ENCODE measurements at regions not wholly inside any gene's neighbourhood (a gene's known extent, or its start where the extent isn't known, plus 50 kb on each side); places are given as distances from the start of the nearest gene placed in this dataset.

DNA sequence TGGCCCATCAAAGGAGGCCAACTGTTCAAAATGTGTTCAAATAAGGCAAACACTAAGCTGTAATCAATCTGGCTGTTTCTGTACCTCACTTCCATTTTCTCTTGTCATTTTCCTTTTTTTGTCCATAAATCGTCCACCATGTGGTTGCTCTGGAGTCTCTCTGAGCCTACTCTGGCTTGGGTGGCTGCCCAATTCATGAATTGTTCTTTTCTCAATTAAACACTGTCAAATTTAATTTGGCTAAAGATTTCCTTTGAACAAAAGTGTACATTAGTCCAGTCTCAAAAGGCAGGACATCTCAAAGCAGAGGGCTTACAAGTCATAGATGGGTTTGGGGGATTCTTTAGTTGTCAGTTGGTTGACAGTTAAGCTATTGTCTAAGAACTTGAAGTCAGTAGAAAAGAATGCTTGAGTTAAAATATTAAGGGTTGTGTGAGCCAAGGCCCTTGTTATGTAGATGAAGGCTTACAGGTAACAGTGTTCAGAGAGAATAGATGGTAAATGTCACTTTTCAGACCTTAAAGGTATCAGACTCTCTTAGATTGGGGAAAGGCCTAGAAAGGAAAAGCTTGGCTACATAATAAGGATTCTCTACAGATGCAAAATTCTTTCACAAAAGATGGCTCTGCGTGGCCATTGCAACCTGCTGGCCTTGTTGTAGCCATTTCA, 831.2 kb upstream of the CDH2 start (continued):
- TF ChIP-seq, protein P1, sequence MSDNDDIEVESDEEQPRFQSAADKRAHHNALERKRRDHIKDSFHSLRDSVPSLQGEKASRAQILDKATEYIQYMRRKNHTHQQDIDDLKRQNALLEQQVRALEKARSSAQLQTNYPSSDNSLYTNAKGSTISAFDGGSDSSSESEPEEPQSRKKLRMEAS (IDR thresholded peaks at IDR 0.05), result no peak
- TF ChIP-seq RNF2 (IDR thresholded peaks at IDR 0.05; ENCODE audit: borderline replicate concordance, low read depth, low read length, missing control alignments, poor library complexity, severe bottlenecking) (no peak), KDM1A (IDR thresholded peaks at IDR 0.05; ENCODE audit: borderline replicate concordance, low read length) (no peak), BACH1 (IDR thresholded peaks at IDR 0.05; ENCODE audit: low read length) (no peak)
